Stimulated activated CD4-positive, alpha-beta T cell treated with anti-CD3 and anti-CD28 coated beads, Interleukin-4, amount 100 ng/mL, for 24 hours (primary cell): ENCODE measurements at regions not wholly inside any gene's neighbourhood (a gene's known extent, or its start where the extent isn't known, plus 50 kb on each side); places are given as distances from the start of the nearest gene placed in this dataset.
"Not testable (repeated sequence)": the region's sequence is repeated elsewhere in the genome, so short reads cannot be mapped to it uniquely, and the experiment has no call there.

Experiments used
- DNase-seq: peaks from one replicate; pipeline ENCODE4 v3.0.0-alpha.2; 2020

DNA sequence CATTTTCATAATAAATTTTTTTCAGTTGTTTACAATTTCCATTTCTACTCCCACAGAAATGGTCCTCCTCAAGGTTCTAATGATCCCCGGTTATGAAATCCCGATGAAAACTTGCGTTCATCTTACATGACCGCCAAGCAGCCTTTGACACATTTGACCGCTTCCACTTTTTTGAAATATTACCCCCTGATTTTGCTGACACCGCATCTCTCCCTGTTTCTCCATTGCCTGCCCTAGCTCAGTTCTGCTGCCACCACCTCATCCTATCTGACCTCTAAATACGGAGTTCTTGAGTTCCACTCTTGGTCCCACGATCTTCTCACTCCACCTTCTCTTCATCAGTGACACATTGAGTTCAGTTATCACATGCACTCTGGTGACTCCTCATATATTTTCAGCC, 74.1 kb downstream of the SLC35B3 start:
- no peak for DNase-seq

DNA sequence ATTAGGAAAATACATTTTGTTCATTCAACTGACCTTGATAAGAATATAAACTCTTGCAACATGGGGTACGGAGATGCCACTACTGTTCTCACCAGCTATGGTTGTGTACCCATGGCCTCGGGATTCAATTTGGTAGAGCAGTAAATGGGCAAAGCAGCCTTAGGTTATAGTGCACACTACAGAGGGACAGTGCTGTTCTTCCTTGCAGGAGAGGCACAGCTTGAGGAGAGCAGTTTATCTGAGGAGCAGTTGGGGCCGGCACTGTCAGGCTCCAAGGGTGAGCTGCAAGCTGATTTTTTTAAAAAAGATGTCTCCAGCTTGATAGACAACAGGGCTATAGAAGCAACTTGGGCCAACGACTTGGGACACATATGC, 82.4 kb downstream of the SLC35B3 start:
- DNase-seq: no peak

DNA sequence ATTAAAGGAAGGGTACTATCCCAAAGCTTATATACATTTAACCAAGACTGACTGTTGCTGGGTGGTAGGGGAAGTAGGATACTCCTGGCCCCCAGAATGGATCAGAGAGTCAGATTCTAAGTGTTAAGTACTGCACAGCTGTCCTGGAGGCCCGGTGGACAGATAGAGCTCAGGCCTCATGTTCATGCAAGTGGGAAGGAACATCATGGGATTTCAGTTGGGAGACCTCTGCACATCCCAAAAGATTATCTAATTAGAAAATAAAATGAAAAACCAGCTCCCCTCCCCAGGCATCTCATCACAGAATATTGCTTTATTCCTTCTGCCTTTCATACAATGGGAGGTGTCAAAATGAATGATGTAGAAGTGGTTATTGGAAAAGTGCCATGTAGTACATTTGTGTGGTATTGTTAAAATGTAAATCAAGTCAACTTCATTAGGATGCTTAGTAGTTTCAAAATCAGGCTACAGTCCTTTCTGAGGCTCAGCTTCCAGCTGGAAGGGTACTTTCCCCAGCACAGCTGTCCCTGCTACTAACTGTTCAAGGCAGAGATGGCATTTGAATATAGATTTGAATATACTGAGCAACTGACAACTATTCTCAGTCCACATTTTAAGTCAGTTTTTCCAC, 82.9 kb downstream of the SLC35B3 start:
- DNase-seq: no peak

DNA sequence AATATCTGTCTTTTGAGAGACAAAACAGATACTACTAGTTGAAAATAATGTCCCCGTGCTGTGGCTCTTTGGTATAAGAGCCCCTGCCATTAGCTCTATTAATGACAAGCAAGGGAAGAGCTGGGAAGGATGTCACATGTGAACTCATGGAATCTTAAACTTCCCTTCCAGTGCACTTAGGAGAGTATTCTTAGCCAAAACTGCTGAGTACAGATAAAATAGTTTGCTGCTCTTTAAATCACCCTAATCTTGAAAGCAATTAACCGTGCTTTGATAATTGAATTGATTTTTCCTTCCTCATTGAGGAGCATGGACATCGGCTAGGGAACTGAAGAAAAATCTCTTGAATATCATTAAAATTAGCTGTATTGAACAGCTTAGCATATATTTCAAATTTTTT, 91.7 kb downstream of the SLC35B3 start:
- DNase-seq: no peak

DNA sequence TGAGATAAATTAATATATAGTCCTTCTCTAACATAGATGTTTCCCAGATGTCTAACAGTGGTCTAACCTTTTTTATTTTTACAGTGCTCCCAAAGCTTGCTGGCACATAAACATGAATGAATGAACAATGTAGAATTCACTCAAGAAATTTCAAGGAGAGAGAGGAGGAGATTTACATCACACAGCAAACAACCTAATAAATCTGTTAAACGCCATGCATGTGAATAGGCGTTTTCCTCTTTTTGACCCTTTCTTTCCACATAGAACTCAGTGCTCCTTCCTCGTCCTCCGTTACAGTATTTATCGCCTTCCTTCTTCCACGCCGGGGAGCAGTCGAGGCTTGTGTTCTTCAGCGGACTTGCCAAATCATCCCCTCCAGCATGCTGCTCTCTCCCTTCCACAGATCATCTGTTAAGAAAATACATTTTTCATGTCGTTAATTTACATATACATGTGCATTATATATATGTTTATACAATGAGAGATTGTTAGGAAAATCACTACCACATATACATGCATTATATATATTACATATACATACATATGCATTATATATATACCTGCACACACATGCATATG, 93.0 kb downstream of the SLC35B3 start:
- no peak for DNase-seq

DNA sequence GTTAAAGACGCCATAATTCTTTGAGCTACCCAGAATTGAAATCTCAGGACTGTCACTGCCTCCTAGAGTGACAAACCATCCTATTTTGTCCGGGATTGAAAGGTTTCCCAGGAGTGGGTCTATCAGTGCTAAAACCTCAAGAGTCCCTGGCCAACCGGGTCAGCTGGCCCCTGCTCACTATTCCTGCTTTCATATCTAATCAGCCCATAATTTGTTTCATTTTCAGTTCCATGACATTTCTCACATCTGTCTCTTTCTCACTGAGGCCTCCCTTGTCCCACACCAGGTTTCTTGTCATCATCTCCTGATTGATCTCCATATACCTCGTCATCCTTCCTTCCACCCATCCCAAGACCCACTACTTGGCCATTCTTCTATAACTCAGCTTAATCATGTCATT, 98.2 kb downstream of the SLC35B3 start:
- DNase-seq: no peak

DNA sequence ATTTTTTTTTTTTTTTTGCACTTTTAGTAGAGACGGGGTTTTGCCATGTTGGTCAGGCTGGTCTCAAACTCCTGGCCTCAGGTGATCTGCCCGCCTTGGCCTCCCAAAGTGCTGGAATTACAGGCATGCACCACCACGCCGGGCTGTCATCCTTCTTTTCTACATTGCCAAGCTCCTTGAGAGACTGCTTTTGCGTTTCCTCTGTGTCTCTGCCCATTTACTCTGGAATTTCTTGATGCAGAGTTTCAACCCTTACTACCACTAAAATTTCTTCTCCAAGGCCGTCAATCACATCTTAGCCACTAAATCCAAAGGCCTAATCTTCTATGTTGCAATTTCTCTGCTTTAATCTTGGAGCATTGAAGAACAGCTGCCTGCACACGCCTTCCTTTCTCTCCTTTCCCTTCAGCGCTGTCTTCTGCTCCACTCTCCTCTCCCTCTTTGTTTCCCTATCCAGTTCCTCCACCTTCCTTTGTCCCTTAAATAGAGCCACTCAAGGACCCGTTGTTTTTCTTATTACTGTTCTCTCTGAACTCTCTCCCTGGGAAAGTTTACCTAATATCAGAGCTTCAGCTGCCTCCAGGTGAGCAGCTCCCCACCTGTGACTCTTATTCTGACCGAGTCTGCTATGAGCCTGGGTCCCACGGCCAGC, 98.8 kb downstream of the SLC35B3 start:
- DNase-seq: no peak

DNA sequence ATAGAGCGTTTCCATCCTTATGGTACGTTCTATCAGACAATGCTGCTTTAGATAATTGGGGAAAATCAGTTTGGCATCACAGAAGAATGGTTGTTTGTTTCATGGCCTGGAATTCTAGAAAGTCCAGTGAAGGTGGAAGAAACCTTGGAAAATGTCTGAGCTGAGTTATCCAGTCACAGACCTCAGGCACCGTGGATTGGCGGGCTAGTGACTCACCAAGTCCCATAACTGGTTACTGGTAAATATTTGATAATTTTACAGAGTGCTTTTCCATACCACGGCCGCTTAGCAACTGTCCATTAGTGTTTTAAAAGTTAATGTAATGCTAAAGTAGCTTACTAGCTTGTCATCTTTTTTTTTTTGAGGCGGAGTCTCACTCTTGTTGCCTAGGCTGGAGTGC, 99.4 kb downstream of the SLC35B3 start:
- DNase-seq: no peak

DNA sequence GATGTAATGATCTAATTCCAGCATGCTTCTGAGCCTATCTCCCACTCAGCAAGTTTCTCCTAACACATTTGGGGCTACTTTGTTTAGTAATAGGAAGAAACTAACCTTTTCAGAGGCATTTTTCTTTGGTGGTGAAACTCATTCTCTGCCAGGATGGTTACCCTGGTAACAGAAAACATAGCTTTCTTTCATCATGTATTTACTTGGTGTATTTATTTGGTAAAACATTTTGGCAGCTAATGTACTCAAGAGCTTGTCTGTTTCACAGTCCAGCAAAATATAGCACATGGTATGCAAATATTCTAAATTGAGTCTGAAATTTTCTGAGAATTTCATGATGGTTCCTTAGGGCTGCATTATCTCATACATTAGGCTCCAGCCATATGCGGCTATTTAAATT, 100.0 kb downstream of the SLC35B3 start:
- DNase-seq: no peak

DNA sequence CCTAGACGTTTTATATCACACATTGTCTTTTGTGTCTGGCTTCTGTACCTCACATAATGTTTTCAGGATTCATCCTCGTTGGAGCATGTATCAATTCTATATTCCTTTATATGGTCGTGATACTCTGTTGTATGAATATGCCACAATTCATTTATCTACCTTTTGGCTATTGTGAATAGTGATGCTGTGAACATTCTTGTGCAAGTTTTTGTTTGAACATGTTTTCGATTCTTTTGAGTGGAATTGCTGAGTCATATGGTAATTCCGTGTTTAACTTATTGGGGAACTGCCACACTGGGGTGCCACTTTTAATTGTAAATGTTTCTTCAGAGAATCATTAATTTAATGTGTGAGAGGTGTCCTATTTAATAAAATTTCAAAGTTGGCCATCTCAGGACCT, 101.2 kb downstream of the SLC35B3 start:
- no peak for DNase-seq

DNA sequence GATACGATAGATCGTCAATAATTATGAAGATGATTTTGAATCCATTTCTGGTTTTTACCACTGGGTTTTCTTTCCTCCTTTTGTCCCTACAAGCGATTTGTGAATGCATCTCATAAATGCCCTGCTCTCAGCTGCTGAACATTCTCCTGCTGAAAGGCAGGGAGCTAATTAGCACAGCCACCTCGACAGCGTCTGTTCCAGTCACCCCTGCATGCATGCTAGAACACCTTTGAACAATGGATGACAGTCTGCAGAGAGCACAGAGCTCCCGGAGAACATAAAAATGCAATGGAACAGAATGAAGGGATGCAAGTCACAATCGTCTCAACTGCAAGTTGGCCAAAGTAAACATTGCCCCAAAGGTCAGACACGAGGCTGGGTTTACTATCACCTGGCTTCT, 105.8 kb downstream of the SLC35B3 start:
- no peak for DNase-seq

DNA sequence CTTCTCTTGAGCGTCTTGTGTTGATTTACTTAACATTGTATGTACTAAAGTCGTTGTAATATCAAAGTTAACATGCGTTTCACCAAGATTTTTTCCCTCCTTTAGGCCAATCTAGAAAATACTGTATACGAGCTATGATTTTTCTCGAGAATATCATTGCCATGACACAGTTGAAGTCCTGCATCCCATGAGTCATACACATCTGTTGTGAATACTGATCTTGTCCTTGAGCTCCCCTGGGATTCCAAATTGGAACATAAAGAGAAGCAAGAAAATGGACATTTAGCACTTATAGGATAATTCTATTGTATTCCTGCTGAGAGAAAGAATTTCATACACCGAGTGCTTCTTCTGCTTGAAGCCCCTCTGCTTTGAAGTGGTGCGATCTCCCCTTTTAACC, 109.6 kb downstream of the SLC35B3 start:
- DNase-seq: no peak

DNA sequence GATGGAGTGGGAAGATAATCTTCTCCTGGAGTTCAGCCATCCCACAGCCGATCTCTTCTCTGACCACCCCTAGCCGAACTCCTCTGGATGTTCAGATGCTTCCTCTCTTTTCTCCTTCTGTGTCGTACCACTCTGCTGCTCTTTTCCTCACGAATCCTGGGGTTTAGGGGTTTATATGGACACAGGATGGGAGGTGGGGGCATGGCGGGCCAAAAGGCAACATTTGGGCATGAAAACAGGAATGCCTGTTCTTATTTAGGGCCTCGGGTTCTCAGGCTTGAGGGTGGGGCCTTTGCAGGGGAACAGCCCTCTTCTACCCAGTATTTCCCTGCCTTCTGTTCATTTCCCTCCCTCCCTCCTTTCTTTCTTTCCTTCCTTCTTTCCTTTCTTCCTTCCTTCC, 112.7 kb downstream of the SLC35B3 start:
- DNase-seq: no peak

DNA sequence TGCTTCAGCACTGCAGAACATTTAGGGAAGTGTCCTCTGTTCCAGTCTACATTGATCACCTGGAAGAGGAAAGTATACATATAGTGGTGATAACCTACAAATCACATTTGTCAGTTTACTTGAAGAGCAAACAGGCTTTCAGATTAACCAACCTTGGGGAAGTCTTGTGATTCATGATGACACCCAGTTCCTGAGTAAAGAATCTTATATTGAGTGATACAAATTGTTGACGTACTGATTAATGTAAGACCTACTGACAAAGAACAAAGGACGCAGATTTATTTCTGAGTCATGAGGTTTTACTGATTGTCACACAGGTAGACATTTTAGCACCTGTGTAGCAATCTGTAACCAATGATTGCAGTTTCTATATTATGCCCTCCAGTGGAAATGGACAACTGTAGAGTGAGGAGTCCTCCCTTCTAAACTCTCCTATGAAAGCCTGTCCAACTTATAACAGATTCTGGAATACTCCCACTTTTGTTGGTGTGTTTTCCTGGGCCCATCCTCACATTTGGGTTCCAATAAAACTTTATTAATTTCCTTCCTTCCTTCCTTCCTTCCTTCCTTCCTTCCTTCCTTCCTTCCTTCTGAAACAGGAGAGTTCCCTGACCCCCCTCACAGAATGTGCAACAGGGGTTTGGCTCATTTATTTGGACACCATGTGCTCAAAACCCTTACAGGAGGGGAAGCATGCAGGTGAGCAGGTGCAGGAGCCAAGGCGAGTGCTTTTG, 113.5 kb downstream of the SLC35B3 start:
- no peak for DNase-seq

DNA sequence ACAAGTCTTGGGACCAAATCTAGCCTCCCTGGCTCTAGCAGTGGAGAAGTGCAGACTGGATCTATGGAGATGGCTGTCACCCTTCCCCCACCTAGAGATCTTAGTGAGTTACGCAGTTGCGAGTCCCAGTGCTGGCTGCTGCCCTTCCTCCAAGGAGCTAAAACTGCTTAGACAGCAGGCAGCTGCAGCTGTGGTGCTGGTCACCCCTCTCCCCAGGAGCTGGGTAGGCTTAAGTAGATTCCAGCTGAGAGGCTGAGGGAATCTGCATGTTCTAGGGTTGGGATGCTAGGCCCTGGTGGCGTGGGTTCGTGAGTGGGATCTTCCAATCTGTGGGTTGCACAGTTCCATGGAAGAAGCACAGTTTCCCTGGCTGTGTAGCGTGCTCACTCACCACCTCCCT, 120.2 kb downstream of the SLC35B3 start:
- no peak for DNase-seq

DNA sequence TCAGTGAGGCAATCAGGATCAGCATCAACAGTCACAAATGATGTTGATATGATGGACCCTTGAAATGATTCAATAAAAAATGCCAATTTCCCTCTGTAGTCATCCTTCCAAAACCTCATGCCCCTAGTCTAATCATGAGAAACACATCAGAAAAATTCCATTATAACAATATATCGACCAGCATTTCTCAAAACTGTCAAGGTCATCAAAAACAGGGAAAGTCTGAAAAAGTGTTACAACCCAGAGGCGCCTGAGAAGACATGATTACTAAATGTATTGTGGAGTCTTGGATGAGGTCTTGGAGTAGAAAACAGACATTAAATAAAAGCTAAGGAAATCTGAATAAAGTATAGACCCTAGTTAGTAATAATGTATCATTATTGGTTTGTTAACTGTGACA, 133.8 kb downstream of the SLC35B3 start:
- DNase-seq: no peak

DNA sequence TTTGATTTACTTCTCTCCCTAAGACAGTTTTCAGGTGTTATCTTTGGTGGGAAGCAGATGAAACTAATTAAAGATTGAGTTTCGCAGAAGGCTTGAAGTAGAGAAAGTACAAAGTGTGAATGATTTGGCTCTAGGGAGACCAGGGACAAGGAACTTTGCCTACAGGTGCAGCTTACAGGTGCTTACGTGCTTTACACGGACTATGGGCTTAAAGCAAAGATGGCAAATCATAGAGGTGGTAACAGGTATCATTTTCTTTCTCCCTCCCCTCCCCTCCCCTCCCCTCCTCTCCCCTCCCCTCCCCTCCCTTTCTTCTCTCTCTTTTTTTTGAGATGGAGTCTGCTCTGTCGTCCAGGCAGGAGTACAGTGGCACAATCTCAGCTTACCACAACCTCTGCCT, 136.3 kb downstream of the SLC35B3 start:
- no peak for DNase-seq

DNA sequence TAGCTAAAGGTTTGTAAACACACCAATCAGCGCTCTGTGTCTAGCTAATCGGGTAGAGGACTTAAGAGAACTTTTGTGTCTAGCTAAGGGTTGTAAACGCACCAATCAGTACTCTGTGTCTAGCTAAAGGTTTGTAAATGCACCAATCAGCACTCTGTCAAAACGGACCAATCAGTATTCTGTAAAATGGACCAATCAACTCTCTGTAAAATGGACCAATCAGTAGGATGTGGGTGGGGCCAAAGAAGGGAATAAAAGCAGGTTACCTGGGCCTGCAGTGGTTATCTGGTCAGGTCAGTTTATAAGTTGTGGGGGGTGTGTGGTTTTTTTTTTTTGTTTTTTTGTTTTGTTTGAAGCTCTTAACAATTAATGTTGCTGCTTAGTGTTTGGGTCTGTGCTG, 152.4 kb downstream of the SLC35B3 start:
- DNase-seq: not testable (repeated sequence)

DNA sequence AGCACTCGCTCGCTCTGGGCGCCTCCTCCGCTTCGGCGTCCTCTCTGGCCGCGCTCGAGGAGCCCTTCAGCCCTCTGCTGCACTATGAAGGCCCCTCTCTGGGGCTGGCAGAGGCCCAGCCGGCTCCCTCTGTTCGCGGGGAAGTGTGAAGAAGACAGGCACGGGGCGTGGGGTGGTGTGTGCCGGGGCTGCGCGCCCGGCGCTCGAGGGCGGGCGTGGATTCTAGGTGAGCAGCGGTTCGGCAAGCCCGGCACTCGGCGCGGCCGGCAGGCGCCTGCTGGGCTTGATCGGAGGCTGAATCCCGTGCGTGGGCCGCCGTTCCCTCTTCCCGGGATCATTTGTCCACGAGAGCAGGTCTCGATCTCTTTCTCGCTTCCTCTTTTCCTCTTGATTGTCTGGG, 153.0 kb downstream of the SLC35B3 start:
- DNase-seq: no peak

DNA sequence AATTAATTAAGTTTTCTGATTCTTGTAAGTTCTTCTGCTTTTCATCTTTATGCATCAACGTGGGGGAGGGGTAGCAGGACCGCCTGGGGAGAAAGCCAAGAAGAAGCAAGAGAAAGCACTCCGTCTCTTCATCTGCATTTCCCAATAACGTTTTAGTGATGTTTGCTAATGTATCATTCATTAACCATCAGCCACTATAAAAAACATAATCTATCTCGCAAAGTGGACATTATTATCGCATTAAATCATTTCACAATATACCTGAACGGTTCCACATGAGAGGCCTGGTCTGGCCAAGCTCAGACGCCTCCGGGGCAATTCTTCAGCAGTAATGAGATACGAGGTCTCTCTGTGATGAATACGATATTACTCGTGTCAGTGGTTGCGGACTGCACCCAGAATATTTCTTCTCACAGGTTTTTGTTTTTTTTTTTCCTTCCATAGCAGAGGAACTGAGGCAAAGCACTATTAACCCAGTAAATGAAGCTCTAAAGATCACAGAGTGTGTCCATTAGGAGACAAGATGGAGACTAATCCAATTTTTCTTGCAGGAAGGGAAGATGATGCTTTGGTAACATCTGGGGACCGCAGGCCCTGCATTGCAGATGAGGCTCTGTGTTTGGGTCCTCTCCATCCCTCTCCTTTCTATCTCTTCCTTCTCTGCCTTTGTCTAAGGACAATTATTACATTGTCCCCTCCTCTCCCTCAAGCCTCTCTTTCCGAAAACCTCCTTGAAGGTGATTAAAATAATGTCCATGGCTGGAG, 156.1 kb downstream of the SLC35B3 start:
- no peak for DNase-seq

DNA sequence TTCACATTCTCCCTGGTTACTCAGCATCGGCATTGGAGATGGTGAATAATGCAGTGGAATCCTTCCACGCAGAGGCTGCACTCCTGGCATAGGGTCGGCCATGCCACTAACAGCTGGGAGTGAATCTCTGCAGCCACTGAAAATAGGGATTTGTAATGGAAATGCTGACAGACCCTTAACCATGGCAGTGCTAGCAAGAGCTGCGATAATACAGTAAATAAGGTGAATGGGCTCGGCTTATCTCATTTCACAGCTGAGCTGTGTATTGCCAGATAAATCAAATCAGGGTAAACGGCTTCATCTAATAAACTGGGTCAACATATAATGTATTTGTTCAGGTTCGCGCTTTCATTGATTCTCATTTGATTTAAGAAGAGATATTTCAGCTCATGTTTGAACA, 156.8 kb downstream of the SLC35B3 start:
- no peak for DNase-seq

DNA sequence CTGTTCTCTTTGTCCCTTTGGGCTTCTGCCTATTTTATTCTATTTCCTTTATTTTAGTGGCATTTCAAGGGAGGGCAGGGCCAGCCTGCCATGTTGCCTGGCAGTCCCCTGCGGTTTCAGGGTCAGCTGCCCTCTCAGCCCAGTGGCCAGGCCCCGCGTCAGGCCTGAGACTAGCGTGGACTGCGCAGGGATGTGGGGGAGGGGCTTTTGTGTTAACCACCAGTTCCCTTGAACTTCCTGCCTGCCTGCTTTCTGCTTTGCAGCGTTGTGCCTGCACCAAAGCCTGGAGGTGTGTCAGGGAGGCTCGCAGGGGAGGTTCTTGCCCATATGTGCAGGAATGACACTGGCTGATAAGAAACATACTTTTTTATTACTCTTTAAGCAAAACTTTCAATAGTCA, 157.6 kb downstream of the SLC35B3 start:
- no peak for DNase-seq

DNA sequence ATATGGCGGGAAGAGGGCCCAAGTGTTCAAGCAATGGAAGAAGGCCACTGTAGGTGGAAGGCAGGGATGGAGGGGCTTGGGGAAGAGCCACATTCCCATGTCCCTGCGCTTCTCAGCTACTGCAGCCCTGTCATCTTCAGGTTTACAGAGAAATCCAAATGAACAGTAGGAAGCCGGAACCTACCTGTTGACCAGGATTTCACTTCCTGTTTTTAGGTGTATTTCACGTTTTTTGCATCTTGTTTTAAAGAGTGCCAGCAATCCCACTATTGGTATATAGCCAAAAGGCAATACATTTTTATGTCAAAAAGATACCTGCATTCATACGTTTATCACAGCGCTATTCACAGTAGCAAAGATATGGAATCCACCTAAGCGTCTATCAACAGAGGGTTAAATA, 159.2 kb downstream of the SLC35B3 start:
- DNase-seq: no peak
